Astrocyte of the cerebellum (primary cell): ENCODE measurements at regions not wholly inside any gene's neighbourhood (a gene's known extent, or its start where the extent isn't known, plus 50 kb on each side); places are given as distances from the start of the nearest gene placed in this dataset.

Experiments
- DNase-seq: peaks from one replicate; pipeline ENCODE4 v3.0.0-alpha.2; 2011; ENCODE audit warnings: low read depth
- H3K4me3 ChIP-seq: 2 replicates; pipeline ENCODE4 v1.5.1; 2011; ENCODE audit warnings: mild to moderate bottlenecking, low read depth, low read length, moderate library complexity
- CTCF ChIP-seq: IDR thresholded peaks from 2 replicates; pipeline ENCODE4 v1.5.1; 2012; ENCODE audit warnings: low read length, low read depth, moderate library complexity, mild to moderate bottlenecking; ENCODE audit errors: missing control alignments
- in situ Hi-C: cut with HindIII; loops from 2 replicates; pipeline ENCODE4 v1.10.0; 2017; ENCODE audit warnings: low sequenced_read_pairs

DNA sequence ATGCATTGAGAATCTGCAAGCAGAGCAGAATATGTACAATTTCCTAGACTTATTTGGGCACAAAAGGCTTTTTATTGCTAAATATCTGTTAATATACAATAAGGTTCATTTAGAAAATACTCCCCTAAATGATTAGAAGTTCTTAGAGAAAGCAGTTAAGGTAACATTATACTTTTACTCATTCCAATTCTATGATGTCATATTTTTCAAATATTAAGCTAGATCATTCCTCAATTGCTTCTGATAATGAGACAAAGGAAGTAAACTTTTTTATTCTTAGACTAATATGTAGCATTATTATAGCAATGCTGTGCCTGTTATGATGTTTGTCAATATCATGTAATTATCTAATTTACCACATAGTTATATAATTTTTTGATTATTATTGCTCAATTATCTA, 447.0 kb downstream of the SLC16A7 start:
- no peak overlapping the region for H3K4me3 ChIP-seq
- no peak for DNase-seq
- in situ Hi-C loops: no loop called here
- TF ChIP-seq CTCF: no peak

DNA sequence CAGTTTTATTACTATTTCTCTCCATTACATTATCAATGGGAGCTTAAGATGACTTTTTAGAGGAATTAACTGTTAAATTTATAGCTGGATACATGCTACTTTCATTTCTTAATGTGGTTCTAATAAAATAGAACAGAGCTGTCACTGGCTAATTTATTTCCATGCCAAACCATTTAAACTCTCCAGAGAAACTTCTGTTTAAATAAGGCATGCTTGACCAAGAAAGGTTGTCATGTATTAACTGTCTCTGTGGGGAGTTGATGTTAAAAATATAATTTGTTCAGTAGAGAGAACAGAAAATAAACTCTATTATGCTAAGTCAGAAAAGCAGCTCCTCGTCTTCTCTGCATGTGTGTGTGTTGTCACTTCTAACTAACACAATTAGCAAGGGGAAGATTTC, 447.4 kb downstream of the SLC16A7 start:
- no peak for DNase-seq
- H3K4me3 ChIP-seq: no peak overlapping the region
- TF ChIP-seq CTCF: no peak
- in situ Hi-C loops: no loop called here

GRCh38 chr12:60052483-60052882, 456.7 kb downstream of the SLC16A7 start:
- TF ChIP-seq CTCF: no peak
- H3K4me3 ChIP-seq: no peak overlapping the region
- no peak for DNase-seq
- in situ Hi-C loops: no loop called here

DNA sequence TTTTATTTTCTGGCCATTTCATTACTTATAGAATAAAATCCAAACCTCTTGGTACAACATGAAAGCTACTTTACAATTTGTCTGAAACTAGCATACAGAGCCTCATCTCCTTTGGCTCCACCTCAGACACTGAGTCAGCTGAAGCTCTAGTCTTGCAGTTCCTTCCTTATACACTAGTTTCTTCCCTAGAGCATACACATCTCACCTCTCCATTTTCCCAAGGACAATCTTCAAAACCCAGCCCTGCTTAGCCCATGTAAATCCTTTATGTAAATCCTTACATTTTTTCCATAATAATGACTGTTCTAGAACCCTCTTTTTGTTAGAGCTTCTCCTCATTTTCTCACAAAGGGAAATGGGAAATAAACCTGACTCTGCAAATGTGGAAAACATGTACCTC, 463.4 kb downstream of the SLC16A7 start:
- DNase-seq: no peak
- no peak for TF ChIP-seq CTCF
- in situ Hi-C loops: no loop called here
- H3K4me3 ChIP-seq: no peak overlapping the region

DNA sequence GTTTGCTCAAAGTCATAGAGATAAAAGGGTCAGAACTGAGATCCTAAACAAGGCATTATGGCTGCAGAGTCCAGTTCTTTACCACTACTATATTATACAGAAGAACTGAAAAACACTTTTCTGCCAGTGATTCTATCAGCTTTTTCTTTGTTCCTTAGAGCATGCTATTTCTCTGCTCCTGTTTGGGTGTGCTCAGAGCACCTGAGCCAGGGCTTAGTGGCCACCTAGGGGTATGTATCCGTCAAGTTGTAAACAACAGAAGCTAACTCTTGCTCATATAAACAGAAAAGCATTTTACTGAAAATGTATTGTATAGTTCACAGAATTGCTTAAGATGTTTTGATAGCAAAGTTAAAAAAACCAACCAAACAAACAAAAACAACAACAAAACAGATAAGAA, 470.8 kb downstream of the SLC16A7 start:
- no peak for DNase-seq
- in situ Hi-C loops: no loop called here
- H3K4me3 ChIP-seq: no peak overlapping the region
- TF ChIP-seq CTCF: no peak

DNA sequence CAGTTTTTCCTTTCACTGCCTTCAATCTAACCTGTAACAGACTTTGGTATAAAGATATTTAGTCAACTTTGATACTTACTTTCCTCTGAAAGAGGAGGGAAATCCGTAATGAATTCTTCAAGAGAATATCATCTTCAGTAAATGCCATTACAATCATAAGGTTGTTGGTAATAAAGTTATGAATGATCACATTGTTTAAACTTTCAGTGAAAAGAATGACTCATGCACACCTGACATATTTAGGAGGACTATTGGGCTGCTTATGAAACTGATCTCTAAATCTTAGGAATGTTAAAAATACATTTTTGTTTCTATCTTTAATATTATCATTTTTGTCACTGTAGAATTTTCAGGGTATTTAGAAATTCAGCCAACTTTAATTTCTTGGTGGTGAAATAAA, 474.7 kb downstream of the SLC16A7 start:
- no peak overlapping the region for H3K4me3 ChIP-seq
- DNase-seq: no peak
- in situ Hi-C loops: no loop called here
- TF ChIP-seq CTCF: no peak

GRCh38 chr12:60071759-60072191, 475.9 kb downstream of the SLC16A7 start:
- no peak for DNase-seq
- no peak for TF ChIP-seq CTCF
- no peak overlapping the region for H3K4me3 ChIP-seq
- in situ Hi-C loops: no loop called here
